ENCODE measurements at regions not wholly inside any gene's neighbourhood (a gene's known extent, or its start where the extent isn't known, plus 50 kb on each side); places are given as distances from the start of the nearest gene placed in this dataset.

GRCh38 chr6:111950661-111951496 is 77.6 kb upstream of the FYN start:
- 0 out of 2 replicates have a peak overlapping the region, but pooled peaks have one; percentile 5 for H3K4me3 ChIP-seq
- peaks cover 31% of the 10 kb centered on the region for H3K4me1 ChIP-seq
- H3K9me3 ChIP-seq (replicated peaks): no peaks in the 10 kb centered on the region
- no peaks in the 10 kb centered on the region for H3K27me3 ChIP-seq
- no peaks in the 10 kb centered on the region for H3K36me3 ChIP-seq
- DNase-seq: peak; percentile 81 to 86
- H3K27ac ChIP-seq: peak overlapping the region; percentile 1; the same call in 1 of the 2 replicates

DNA sequence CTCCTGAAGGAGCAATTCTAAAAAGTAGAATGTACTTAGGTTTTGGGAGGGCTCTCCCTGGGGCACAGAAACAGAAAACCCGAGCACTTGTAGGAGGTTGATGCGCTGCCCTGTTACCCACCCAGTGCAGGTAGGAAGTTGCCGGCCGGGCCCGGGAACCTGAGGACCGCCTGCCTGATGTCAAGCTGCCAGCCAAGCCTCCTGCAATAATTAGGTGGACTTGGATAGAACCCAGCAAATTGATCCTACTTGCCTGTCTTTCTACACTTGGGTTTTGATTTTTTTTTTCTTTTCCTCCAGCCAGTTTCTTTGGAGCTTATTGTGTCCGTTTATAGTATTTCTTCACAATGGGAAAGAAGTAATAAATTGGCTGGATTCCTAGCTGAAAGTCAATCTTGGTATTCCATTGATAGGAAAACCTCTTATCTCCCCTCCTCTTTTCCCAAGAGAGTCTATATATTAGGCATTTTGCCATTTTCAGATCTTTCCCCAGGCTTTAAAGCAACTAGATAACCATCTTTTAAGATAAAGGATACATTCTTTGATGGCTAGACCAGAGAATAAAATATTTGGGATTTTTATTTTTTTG is 78.3 kb upstream of the FYN start:
- Histone ChIP-seq H3K27ac (no peak overlapping the region; the same call in 1 of the 2 replicates), H3K4me1 (peaks cover 31% of the 10 kb centered on the region), H3K27me3 (no peaks in the 10 kb centered on the region), H3K9me3 (replicated peaks) (no peaks in the 10 kb centered on the region), H3K36me3 (no peaks in the 10 kb centered on the region), H3K4me3 (no peak overlapping the region)
- DNase-seq: peak in 1 of 2 experiments; percentile 22

DNA sequence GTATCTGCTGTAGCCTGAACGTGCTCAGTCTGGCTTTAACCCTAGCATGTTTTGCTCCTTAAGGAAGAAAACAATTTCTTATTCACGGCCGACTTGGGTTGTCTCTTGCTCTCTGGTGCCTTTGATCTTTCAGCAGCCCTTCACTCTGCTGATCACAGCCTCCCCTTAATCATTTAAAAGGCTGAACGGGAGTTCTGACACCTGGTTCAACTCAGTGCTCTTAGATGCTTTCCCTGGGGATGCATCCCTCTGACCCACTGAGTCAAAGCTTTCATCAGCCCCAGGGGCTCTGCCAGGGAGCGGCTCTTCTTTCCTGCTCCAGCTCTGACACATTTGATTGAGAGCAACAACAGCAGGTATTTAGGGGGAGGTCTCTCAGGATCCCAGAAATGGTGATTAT is 79.0 kb upstream of the FYN start:
- no peak overlapping the region for H3K27ac ChIP-seq
- H3K36me3 ChIP-seq: no peaks in the 10 kb centered on the region
- H3K27me3 ChIP-seq: no peaks in the 10 kb centered on the region
- no peak overlapping the region for H3K4me3 ChIP-seq
- H3K9me3 ChIP-seq (replicated peaks): no peaks in the 10 kb centered on the region
- DNase-seq: peak in 1 of 2 experiments; percentile 47
- peaks cover 31% of the 10 kb centered on the region for H3K4me1 ChIP-seq

DNA sequence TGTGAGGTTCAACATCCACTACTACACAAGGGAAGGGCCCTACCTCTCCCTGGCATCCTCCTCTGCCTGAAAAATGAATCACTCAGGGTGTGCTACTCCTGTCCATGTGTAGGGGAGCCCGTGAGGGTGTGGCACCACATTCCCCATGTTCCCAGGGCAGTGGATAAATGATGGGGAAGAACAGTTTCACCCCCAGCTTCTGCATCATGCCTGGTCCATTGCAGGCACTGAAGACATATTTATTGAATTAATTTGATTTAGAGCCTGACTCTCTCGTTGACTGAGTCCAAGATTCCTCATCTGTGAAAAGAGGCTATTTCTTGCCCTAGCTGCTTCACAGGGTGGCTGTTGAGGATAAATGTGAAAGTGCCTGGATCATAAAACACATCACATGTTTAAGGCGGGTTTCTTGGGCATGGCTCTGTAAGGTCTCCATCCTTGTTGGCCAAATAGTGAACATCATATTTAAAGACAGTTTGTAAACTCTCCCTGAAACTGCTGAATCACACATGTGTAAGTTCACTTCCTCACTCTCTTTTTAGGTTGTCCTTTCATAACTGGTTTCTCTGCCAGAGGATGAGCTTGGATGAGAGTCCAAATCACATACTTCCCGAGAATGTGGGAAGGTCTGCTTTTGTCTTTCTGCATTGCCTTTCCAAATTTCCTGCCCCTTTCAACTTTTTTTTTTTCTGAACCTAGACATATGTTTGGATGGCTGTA is 79.7 kb upstream of the FYN start:
- no peaks in the 10 kb centered on the region for H3K36me3 ChIP-seq
- no peak overlapping the region for H3K4me3 ChIP-seq
- peaks cover 35% of the 10 kb centered on the region for H3K4me1 ChIP-seq
- H3K27ac ChIP-seq: no peak overlapping the region
- no peaks in the 10 kb centered on the region for H3K9me3 ChIP-seq (replicated peaks)
- H3K27me3 ChIP-seq: no peaks in the 10 kb centered on the region
- peak in 1 of 2 experiments; percentile 22 for DNase-seq

- Histone ChIP-seq H3K9me3 (replicated peaks) (no peaks in the 10 kb centered on the region), H3K27ac (no peak overlapping the region), H3K4me3 (no peak overlapping the region), H3K27me3 (no peaks in the 10 kb centered on the region), H3K4me1 (peaks cover 29% of the 10 kb centered on the region), H3K36me3 (no peaks in the 10 kb centered on the region)
- DNase-seq: no peak
Observed at GRCh38 chr6:111956098-111956497, 82.8 kb upstream of the FYN start.

- H3K27ac ChIP-seq: no peak overlapping the region
- no peaks in the 10 kb centered on the region for H3K27me3 ChIP-seq
- no peaks in the 10 kb centered on the region for H3K36me3 ChIP-seq
- H3K4me1 ChIP-seq: peaks cover 12% of the 10 kb centered on the region
- peak; percentile 63 to 77 for DNase-seq
- no peaks in the 10 kb centered on the region for H3K9me3 ChIP-seq (replicated peaks)
- no peak overlapping the region for H3K4me3 ChIP-seq
Observed at GRCh38 chr6:111957623-111958315, 84.5 kb upstream of the FYN start.

DNA sequence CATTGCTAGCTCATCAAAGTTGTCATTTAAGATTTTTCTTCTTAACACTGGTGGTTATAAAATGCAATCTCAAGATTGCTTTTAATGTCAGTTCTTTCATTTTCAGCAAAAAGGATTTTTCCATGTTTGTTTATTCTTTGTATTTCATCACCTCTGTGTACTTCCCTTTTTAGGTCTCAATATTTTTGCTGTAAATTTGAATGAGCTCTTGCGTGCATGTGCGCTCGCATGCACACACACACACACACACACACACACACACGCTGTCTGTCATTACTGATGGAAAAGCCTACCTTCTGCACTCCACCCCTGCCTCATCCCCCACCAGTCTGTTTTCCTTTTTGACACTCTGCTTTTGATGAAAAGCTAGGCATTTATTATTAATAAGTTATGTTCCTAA is 85.3 kb upstream of the FYN start:
- Histone ChIP-seq H3K27me3 (no peaks in the 10 kb centered on the region), H3K36me3 (no peaks in the 10 kb centered on the region), H3K27ac (no peak overlapping the region), H3K9me3 (replicated peaks) (no peaks in the 10 kb centered on the region), H3K4me1 (peaks cover 8% of the 10 kb centered on the region; the same call in 1 of the 2 replicates), H3K4me3 (0 out of 2 replicates have a peak overlapping the region, but pooled peaks have one; percentile 8)
- DNase-seq: no peak

DNA sequence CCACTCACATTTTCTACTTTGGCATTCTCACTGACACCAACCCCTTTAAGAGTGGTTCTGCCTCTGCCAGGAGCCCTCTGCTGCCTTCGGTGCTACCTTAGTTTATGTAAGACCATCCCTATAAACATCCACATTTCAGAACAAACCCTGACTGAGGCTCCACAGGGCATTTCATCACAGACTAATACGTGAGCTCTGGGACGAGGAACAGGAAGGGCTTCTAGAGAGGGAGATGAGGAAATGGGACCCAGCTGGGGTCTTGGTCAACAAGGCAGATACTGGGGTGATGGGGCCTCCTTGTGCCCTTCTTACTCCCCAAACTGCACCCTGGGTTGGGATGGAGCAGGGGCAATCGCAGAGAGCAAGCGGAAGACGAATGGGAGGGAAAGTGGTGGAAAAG is 86.5 kb upstream of the FYN start:
- Histone ChIP-seq H3K4me1 (peaks cover 8% of the 10 kb centered on the region; the same call in 1 of the 2 replicates), H3K36me3 (no peaks in the 10 kb centered on the region), H3K27ac (no peak overlapping the region), H3K4me3 (no peak overlapping the region), H3K27me3 (no peaks in the 10 kb centered on the region), H3K9me3 (replicated peaks) (no peaks in the 10 kb centered on the region)
- no peak for DNase-seq

- H3K4me3 ChIP-seq: no peak overlapping the region
- no peaks in the 10 kb centered on the region for H3K36me3 ChIP-seq
- no peaks in the 10 kb centered on the region for H3K9me3 ChIP-seq (replicated peaks)
- DNase-seq: no peak
- H3K27ac ChIP-seq: no peak overlapping the region
- no peaks in the 10 kb centered on the region for H3K4me1 ChIP-seq
- no peaks in the 10 kb centered on the region for H3K27me3 ChIP-seq
Observed at GRCh38 chr6:111967131-111967530, 86.8 kb upstream of the CCN6 start.

- no peak overlapping the region for H3K27ac ChIP-seq
- no peaks in the 10 kb centered on the region for H3K36me3 ChIP-seq
- DNase-seq: no peak
- H3K27me3 ChIP-seq: no peaks in the 10 kb centered on the region
- H3K4me3 ChIP-seq: no peak overlapping the region
- H3K9me3 ChIP-seq (replicated peaks): no peaks in the 10 kb centered on the region
- peaks cover 16% of the 10 kb centered on the region for H3K4me1 ChIP-seq
Observed at GRCh38 chr6:111970426-111970825, 83.5 kb upstream of the CCN6 start.

DNA sequence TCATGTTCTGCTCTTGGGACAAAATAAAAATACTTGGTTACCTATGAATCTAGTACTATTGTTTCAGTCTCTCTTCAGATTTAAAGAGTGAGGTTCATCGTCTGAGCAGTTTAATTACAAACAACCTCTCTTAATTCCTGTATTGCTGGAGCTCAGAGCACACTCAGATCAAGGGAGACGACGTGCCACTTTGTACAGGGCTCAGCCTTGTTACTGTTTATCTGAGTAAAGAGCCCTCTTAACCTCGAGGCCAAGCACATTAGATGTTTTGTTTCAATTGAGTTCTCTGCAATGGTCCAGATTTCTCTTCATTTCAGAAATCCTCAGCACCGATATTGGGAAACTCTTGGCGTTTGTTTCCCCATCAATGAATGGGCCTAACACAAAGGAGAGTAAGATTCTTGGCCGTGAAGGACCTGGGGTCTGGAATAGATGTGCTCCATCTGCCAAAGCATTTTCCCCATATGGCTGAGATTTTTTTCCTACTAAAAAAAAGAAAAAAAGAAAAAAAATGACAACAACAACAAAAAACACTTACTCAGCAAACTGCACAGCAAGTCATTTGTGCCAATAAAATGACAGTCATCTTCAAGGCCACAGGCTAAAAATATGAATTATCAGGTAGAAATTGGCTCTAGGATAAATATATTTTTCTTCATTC is 82.6 kb upstream of the CCN6 start:
- DNase-seq: no peak
- H3K27ac ChIP-seq: no peak overlapping the region
- no peaks in the 10 kb centered on the region for H3K9me3 ChIP-seq (replicated peaks)
- peaks cover 16% of the 10 kb centered on the region for H3K4me1 ChIP-seq
- no peaks in the 10 kb centered on the region for H3K36me3 ChIP-seq
- no peak overlapping the region for H3K4me3 ChIP-seq
- no peaks in the 10 kb centered on the region for H3K27me3 ChIP-seq

GRCh38 chr6:111971866-111972532 is 81.9 kb upstream of the CCN6 start:
- DNase-seq: no peak
- Histone ChIP-seq H3K4me1 (peaks cover 16% of the 10 kb centered on the region), H3K27ac (no peak overlapping the region), H3K9me3 (replicated peaks) (no peaks in the 10 kb centered on the region), H3K27me3 (no peaks in the 10 kb centered on the region), H3K4me3 (no peak overlapping the region), H3K36me3 (no peaks in the 10 kb centered on the region)

GRCh38 chr6:111972745-111973117 is 81.2 kb upstream of the CCN6 start:
- Histone ChIP-seq H3K4me1 (peaks cover 16% of the 10 kb centered on the region), H3K9me3 (replicated peaks) (no peaks in the 10 kb centered on the region), H3K27ac (peak overlapping the region; percentile 51), H3K36me3 (no peaks in the 10 kb centered on the region), H3K27me3 (no peaks in the 10 kb centered on the region), H3K4me3 (peak overlapping the region; percentile 28; the same call in 1 of the 2 replicates)
- DNase-seq: no peak
